ENCODE measurements at regions not wholly inside any gene's neighbourhood (a gene's known extent, or its start where the extent isn't known, plus 50 kb on each side); places are given as distances from the start of the nearest gene placed in this dataset.

DNA sequence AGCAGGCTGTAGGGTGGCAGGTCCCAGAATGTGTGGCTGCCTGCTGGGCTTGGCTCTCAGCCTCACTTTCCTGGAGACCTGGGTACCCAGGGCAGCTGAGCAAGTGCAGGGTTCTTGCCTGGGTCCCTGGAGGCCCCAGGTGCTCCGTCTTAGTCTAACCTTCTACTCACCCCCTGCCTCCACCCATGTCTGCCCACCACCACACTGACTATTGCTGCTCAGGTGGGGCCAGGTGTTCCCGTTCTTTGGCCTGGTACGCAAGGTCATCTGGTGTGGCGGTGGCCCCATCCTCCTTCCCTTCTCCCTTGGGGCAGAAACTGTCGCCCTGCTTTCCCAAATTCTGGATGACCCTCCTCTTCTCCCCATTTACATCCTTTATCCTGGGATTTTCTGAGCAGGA, 319.9 kb downstream of the TMEM121 start:
- TF ChIP-seq, protein P1, sequence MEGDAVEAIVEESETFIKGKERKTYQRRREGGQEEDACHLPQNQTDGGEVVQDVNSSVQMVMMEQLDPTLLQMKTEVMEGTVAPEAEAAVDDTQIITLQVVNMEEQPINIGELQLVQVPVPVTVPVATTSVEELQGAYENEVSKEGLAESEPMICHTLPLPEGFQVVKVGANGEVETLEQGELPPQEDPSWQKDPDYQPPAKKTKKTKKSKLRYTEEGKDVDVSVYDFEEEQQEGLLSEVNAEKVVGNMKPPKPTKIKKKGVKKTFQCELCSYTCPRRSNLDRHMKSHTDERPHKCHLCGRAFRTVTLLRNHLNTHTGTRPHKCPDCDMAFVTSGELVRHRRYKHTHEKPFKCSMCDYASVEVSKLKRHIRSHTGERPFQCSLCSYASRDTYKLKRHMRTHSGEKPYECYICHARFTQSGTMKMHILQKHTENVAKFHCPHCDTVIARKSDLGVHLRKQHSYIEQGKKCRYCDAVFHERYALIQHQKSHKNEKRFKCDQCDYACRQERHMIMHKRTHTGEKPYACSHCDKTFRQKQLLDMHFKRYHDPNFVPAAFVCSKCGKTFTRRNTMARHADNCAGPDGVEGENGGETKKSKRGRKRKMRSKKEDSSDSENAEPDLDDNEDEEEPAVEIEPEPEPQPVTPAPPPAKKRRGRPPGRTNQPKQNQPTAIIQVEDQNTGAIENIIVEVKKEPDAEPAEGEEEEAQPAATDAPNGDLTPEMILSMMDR (IDR thresholded peaks at IDR 0.05; ENCODE audit: insufficient read depth, low read length) = no peak
- DNase-seq (ENCODE audit: low read depth) = no peak
- H3K4me3 ChIP-seq (ENCODE audit: low read depth, low read length) = no peak overlapping the region

DNA sequence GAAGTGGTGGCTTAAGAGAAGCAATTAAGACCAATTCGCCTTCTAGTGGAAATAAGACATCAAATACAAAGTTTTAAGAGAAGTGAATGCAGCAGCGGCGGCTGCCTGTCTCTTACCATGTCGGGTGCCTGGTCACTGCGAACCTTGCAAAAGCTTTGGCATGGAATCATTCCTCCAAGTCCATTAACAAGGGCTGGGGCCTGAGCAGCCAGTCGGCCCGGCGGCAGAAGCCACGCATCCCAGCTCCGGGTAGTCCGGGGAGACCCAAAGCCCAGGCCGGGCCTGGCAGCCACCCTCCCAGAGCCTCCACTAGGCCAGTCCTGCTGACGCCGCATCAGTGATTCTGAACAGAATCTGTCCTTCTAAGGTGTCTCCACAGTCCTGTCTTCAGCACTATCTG, 321.0 kb downstream of the TMEM121 start:
- H3K4me3 ChIP-seq (ENCODE audit: low read depth, low read length) = no peak overlapping the region
- TF ChIP-seq, protein P1 (IDR thresholded peaks at IDR 0.05; ENCODE audit: insufficient read depth, low read length) = no peak
- DNase-seq (ENCODE audit: low read depth) = no peak

DNA sequence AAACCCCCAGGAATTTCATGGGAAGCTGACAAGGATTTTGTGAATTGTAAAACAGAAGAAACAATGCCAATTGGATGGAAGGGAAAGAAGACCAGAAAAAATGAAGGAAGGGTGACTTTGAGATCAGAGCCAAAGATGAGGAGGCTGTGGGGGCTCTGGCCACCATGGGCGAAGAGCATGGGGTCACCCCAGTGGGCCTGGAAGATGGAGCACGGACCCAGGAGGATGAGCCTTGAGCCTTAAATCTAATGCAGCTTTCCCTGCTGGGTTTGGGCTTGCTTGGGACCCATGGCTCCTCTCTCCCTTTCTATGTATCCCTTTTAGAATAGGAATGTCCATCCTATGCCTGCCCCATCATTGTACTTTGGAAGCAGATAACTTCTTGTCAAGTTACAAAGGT, 322.2 kb downstream of the TMEM121 start:
- H3K4me3 ChIP-seq (ENCODE audit: low read depth, low read length) = no peak overlapping the region
- no peak for DNase-seq (ENCODE audit: low read depth)
- TF ChIP-seq, protein P1 (IDR thresholded peaks at IDR 0.05; ENCODE audit: insufficient read depth, low read length) = no peak

DNA sequence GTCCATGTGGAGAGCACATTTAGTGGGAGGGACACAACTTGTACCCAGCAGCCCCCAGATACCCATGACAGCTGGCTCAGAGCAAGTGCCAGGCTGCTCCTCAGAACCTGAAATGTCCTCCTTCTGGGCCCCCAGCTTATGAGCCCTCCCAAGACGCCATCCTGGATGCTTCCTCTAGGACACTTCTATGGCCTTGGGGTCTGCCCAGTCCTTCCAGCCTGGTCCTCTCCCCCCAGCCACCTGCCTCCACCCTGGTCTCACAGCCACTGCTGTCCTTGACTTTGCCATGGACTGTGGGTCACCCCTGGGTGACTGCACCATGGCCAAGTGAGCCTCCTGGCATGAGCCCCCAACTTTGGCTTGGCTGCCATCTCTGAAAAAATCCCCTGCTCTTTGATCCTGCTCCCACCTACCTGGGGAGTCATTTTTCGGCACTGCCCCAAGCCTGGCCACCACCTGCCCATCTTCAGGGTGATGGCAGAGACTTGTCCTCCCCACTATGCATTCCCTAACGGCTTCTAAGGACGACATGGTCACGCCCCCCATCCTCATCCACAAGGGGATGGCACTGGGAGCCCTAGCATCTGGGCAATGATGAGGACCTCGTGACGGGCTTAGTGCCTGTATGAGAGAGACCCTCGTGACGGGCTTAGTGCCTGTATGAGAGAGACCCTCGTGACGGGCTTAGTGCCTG, 323.7 kb downstream of the TMEM121 start:
- no peak for DNase-seq (ENCODE audit: low read depth)
- TF ChIP-seq, protein P1 (IDR thresholded peaks at IDR 0.05; ENCODE audit: insufficient read depth, low read length) = no peak
- H3K4me3 ChIP-seq (ENCODE audit: low read depth, low read length) = no peak overlapping the region

DNA sequence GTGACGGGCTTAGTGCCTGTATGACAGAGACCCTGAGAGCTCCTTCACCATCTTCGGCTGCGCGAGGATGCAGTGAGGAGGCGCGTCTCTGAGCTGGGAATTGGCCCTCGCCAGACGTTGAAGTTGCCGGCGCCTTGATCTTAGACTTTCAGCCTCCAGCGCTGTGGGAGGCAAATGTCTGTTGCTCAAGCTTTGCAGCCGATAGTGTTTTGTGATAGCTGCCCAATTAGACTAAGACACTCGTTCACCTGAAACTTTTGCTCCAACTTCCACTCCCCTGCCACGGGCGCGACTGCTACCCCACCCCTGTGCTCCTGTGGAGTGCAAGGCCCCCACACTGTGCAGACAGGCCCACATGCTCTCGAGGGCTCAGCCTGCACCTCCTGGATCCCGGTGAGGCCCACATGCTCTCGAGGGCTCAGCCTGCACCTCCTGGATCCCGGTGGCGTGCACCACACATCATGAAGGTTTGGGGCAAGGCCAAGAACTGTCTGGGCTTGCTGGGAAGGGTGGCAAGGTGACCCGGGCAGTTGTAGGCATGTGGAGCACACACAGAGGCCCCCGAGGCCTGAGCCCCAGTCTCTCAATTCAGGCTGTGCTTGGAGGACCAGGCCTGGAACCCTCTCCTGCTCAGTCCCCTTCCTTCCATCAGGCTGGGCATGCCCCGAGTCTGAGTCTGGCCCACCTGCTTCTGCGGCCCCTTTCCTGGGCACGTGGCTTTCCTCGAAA, 324.6 kb downstream of the TMEM121 start:
- no peak for DNase-seq (ENCODE audit: low read depth)

DNA sequence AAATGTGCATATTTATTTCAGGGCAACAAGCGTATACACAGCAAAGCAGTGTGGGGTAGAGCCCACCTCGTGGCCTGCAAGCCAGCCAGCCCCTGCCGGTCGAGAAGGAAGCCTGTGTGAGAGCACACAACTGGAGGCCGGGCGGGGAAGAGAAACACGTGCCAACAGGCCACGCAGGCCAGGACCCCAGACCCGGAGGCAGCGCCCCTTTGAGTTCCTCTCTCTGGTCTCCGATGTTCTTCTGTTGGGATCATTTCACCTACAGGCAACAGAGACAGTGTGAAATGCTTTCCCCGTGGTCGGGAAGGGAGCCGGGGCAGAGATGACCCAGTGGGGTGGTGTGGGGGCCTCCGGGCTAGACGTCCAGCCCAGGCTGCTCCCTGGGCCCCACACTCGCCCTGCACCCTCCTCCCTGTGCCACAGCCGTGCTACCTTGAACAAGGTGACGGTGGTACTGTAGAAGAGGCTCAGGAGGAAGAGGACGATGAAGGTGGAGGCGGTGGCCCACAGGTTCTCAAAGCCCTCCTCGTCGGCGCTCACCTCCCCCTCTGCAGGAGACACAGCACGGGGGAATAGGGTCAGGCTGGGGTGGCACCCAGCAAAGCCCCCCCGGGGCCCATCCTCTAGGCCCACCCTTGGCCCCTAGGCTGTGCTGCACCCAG, 325.5 kb downstream of the TMEM121 start:
- TF ChIP-seq, protein P1 (IDR thresholded peaks at IDR 0.05; ENCODE audit: insufficient read depth, low read length) = no peak
- DNase-seq (ENCODE audit: low read depth) = no peak
- H3K4me3 ChIP-seq (ENCODE audit: low read depth, low read length) = no peak overlapping the region

More for the DNA sequence above, 324.6 kb downstream of the TMEM121 start:
- TF ChIP-seq, protein P1 (IDR thresholded peaks at IDR 0.05; ENCODE audit: insufficient read depth, low read length) = no peak
- H3K4me3 ChIP-seq (ENCODE audit: low read depth, low read length) = no peak overlapping the region
